ENCODE measurements at regions not wholly inside any gene's neighbourhood (a gene's known extent, or its start where the extent isn't known, plus 50 kb on each side); places are given as distances from the start of the nearest gene placed in this dataset. TPM values are rescaled to one million over a fixed set of nuclear protein-coding genes. Genes with fewer than 3 reads are reported as not detected.
"Not testable (repeated sequence)": the region's sequence is repeated elsewhere in the genome, so short reads cannot be mapped to it uniquely, and the experiment has no call there.

- not testable (repeated sequence) for H3K36me3 Mint-ChIP-seq (ENCODE audit: insufficient read depth); H3K4me3 Mint-ChIP-seq (ENCODE audit: low read depth); H3K27ac Mint-ChIP-seq; H3K27me3 Mint-ChIP-seq; DNase-seq (ENCODE audit: low spot score, unreplicated experiment); H3K4me1 Mint-ChIP-seq (ENCODE audit: low read depth)
- peaks cover 14% of the 10 kb centered on the region for H3K9me3 Mint-ChIP-seq (ENCODE audit: low read depth)
These were observed 230.0 kb upstream of the POTED start for GRCh38 chr21:13379566-13379965.

- H3K4me3 Mint-ChIP-seq (ENCODE audit: low read depth); H3K36me3 Mint-ChIP-seq (ENCODE audit: insufficient read depth); DNase-seq (ENCODE audit: low spot score, unreplicated experiment); H3K4me1 Mint-ChIP-seq (ENCODE audit: low read depth); H3K27ac Mint-ChIP-seq; H3K27me3 Mint-ChIP-seq: not testable (repeated sequence)
- H3K9me3 Mint-ChIP-seq (ENCODE audit: low read depth): peaks cover 10% of the 10 kb centered on the region
These were observed 229.0 kb upstream of the POTED start for GRCh38 chr21:13380561-13380960.

- H3K9me3 Mint-ChIP-seq (ENCODE audit: low read depth); H3K4me1 Mint-ChIP-seq (ENCODE audit: low read depth): not testable (repeated sequence)
These were observed 225.4 kb upstream of the POTED start for GRCh38 chr21:13384143-13384542.

DNA sequence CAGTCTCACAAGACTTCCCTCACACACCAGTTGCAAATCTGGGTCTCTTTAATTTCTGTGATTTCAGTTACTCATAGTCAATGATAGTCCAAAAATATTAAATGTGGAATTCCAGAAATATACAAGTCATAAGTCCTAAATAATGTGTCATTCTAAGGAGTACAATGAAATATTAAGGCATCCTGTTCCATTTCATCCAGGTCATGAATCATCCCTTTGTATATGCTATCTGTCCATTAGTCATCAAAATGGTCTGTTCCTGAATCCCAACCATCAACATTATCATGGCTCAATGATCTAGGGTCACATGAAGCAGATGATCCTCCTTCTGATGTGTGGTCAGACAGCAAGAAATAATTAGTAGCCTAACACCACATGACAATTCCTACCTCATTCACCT is 200.4 kb upstream of the POTED start:
- not testable (repeated sequence) for H3K27ac Mint-ChIP-seq; H3K27me3 Mint-ChIP-seq; DNase-seq (ENCODE audit: low spot score, unreplicated experiment); H3K4me3 Mint-ChIP-seq (ENCODE audit: low read depth); H3K36me3 Mint-ChIP-seq (ENCODE audit: insufficient read depth); H3K4me1 Mint-ChIP-seq (ENCODE audit: low read depth)
- peaks cover 26% of the 10 kb centered on the region for H3K9me3 Mint-ChIP-seq (ENCODE audit: low read depth)

More at GRCh38 chr21:13384143-13384542, 225.4 kb upstream of the POTED start:
- not testable (repeated sequence) for DNase-seq (ENCODE audit: low spot score, unreplicated experiment); H3K36me3 Mint-ChIP-seq (ENCODE audit: insufficient read depth); H3K27ac Mint-ChIP-seq; H3K27me3 Mint-ChIP-seq; H3K4me3 Mint-ChIP-seq (ENCODE audit: low read depth)

DNA sequence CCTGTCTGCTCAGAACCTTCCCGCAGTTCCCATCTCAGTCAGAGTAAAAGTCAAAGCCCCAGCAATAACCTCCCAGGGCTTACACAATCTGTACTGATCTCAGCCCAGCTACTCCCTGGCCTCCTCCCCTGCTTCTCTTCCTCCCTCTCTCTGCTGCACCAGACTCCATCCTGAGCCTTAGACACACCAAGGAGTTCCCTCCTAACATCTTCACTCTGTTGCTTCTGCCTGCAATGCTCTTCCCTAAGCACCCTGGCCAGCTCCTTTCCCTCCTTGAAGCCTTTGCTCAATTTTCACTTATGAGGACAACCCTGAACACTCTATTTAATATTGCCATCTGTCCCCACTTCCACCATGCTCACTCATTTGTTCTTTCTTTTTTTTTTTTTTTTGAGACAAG is 173.7 kb upstream of the POTED start:
- H3K36me3 Mint-ChIP-seq (ENCODE audit: insufficient read depth); DNase-seq (ENCODE audit: low spot score, unreplicated experiment); H3K4me1 Mint-ChIP-seq (ENCODE audit: low read depth); H3K27ac Mint-ChIP-seq; H3K27me3 Mint-ChIP-seq; H3K4me3 Mint-ChIP-seq (ENCODE audit: low read depth): not testable (repeated sequence)
- peaks cover 32% of the 10 kb centered on the region for H3K9me3 Mint-ChIP-seq (ENCODE audit: low read depth)

DNA sequence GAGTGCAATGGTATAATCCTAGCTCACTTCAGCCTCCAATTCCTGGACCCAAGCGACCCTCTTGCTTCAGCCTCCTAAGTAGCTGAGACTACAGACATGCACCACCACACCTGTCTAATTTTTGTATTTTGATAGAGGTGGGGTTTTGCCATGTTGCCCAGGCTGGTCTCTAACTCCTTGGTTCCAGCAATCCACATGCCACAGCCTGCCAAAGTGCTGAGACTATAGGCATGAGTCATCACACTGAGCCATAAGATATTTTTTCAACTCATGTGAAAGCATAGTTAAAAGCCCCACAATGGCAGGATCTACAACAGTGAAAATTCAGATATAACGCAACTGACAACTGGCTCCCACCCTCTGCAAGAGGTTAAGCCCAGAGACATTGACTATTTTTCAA is 161.8 kb upstream of the POTED start:
- not testable (repeated sequence) for H3K27me3 Mint-ChIP-seq; H3K4me3 Mint-ChIP-seq (ENCODE audit: low read depth); H3K4me1 Mint-ChIP-seq (ENCODE audit: low read depth); H3K36me3 Mint-ChIP-seq (ENCODE audit: insufficient read depth); H3K27ac Mint-ChIP-seq; DNase-seq (ENCODE audit: low spot score, unreplicated experiment)
- H3K9me3 Mint-ChIP-seq (ENCODE audit: low read depth): peaks cover 23% of the 10 kb centered on the region

DNA sequence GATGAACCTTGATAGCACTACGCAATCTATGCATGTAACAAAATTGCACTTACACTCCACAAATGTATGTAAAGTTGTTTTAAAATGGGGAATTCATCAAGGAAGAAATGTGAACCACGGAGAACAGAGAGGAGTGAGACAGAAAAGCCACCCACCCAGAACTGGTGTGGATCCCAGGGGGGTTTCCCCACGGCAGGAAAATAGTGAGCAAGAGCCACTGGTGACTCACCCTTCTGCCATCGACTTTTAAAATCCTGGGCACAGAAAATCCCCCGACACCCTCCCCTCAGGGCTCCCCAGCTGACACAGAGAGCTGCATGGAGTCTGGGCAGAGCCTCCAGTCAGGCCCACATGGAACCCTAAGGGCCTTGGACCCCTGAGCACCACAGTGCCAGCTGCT is 146.0 kb upstream of the POTED start:
- not testable (repeated sequence) for DNase-seq (ENCODE audit: low spot score, unreplicated experiment); H3K27ac Mint-ChIP-seq; H3K27me3 Mint-ChIP-seq; H3K4me1 Mint-ChIP-seq (ENCODE audit: low read depth); H3K4me3 Mint-ChIP-seq (ENCODE audit: low read depth); H3K36me3 Mint-ChIP-seq (ENCODE audit: insufficient read depth)
- H3K9me3 Mint-ChIP-seq (ENCODE audit: low read depth): peaks cover 32% of the 10 kb centered on the region

Small RNA genes in the stretch of these regions (microRNA-seq; reads per million reads assigned to microRNA genes)
- gene MIR3156-3 (ENCODE audit: borderline number of aligned reads, unreplicated experiment): not detected
